Upper lobe of left lung (tissue), 4 donors: ENCODE measurements at regions not wholly inside any gene's neighbourhood (a gene's known extent, or its start where the extent isn't known, plus 50 kb on each side); places are given as distances from the start of the nearest gene placed in this dataset.

Experiments
- EP300 ChIP-seq, 4 donors: sonication (generic); formaldehyde crosslinking; IDR thresholded peaks; one replicate each; pipeline ENCODE4 v1.5.1; 2017; ENCODE audit warnings: antibody characterized with exemption in 4 of 4, control low read depth in 2 of 4
- POLR2A ChIP-seq, 4 donors: fragments of 450-650 bp; IDR thresholded peaks; one replicate each; pipeline ENCODE4 v1.5.1; 2016 to 2017; ENCODE audit warnings: antibody characterized with exemption in 4 of 4, mild to moderate bottlenecking in 2 of 4
- POLR2AphosphoS5 ChIP-seq, 2 donors: sonication (generic); formaldehyde crosslinking; IDR thresholded peaks; one replicate each; pipeline ENCODE4 v1.5.1; 2017; ENCODE audit warnings: antibody characterized with exemption in 2 of 2
- TF ChIP-seq, protein P1 (sequence below), 6 experiments: fragments of 450-650 bp in 4 of 6; fragments of 200-600 bp in 2 of 6; sonication (generic) in 2 of 6; IDR thresholded peaks; one replicate each; pipeline ENCODE4 v1.5.1; 2016 to 2019; ENCODE audit warnings: antibody characterized with exemption in 6 of 6

DNA sequence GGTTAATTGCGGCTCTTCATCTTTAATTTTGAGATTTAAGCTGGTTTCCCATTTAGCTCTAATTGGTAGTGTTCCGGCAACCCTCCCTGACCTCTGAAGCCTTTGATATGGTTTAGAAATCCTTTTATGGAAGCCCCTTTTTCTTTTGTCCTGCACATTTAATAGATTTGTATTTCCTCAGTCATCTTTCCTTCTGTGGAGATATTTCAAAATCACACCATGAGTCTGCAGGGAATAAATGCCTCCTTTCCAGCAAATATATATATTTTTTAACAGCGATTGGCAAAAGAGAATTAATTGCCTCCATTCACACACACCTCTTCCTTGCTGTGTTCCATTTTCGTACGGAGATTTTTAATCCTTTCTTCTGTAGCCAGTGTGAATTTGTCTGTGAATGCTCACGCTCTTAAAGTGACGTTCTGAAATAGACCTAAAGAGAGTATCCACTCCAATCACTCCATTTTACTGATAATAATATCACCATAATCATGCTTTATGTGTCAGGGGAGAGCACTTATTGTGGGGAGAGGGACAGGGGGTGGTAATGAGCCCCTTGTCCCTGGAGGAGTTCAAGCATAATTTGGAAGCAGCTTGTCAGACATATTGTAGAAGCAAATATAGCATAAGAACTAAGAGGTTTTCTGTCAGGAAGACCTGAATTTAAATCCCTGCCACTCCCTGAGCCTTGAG, 142.5 kb upstream of the SYT13 start:
- TF ChIP-seq, protein P1, sequence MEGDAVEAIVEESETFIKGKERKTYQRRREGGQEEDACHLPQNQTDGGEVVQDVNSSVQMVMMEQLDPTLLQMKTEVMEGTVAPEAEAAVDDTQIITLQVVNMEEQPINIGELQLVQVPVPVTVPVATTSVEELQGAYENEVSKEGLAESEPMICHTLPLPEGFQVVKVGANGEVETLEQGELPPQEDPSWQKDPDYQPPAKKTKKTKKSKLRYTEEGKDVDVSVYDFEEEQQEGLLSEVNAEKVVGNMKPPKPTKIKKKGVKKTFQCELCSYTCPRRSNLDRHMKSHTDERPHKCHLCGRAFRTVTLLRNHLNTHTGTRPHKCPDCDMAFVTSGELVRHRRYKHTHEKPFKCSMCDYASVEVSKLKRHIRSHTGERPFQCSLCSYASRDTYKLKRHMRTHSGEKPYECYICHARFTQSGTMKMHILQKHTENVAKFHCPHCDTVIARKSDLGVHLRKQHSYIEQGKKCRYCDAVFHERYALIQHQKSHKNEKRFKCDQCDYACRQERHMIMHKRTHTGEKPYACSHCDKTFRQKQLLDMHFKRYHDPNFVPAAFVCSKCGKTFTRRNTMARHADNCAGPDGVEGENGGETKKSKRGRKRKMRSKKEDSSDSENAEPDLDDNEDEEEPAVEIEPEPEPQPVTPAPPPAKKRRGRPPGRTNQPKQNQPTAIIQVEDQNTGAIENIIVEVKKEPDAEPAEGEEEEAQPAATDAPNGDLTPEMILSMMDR (IDR thresholded peaks at IDR 0.05) = no peak
- TF ChIP-seq POLR2A (IDR thresholded peaks at IDR 0.05) = no peak
- TF ChIP-seq POLR2AphosphoS5 (IDR thresholded peaks at IDR 0.05) = no peak
- TF ChIP-seq EP300 (IDR thresholded peaks at IDR 0.05) = no peak
